ENCODE measurements at regions not wholly inside any gene's neighbourhood (a gene's known extent, or its start where the extent isn't known, plus 50 kb on each side); places are given as distances from the start of the nearest gene placed in this dataset.

DNA sequence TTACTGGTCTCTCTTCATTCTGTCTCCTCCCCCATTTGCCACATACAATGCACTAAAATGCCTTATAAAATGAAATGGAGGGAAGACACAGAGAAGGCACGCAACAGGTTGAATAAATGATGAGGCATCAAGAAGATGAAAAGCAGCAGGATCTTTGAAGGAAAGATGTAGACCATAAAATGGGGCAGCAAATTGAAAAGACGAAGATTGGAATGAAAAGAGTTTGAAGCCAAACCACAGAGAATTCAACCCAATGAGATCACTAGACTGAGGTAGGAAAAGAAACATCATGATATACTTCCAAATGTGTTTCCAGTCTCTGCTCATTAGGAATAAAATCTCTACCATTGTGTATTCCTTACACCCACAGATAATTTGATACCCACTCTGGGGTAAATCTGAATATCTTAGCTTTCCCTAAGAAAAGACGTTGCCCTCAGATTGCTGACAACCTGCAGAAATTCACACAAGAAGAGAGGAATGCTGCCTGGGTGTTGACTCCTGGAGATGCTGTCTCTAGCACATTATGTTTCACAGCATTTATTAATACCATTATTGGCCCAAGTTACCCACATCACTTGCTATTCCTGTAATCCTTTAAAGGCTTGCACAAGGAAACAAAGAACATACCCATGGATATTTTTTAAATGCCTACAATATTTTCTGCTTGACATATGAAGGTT lies 230.9 kb downstream of the LTN1 start:
- no peak for TF ChIP-seq POLR2A (IDR thresholded peaks at IDR 0.05)
- TF ChIP-seq, protein P1, sequence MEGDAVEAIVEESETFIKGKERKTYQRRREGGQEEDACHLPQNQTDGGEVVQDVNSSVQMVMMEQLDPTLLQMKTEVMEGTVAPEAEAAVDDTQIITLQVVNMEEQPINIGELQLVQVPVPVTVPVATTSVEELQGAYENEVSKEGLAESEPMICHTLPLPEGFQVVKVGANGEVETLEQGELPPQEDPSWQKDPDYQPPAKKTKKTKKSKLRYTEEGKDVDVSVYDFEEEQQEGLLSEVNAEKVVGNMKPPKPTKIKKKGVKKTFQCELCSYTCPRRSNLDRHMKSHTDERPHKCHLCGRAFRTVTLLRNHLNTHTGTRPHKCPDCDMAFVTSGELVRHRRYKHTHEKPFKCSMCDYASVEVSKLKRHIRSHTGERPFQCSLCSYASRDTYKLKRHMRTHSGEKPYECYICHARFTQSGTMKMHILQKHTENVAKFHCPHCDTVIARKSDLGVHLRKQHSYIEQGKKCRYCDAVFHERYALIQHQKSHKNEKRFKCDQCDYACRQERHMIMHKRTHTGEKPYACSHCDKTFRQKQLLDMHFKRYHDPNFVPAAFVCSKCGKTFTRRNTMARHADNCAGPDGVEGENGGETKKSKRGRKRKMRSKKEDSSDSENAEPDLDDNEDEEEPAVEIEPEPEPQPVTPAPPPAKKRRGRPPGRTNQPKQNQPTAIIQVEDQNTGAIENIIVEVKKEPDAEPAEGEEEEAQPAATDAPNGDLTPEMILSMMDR (IDR thresholded peaks at IDR 0.05), result no peak

All from uterus (tissue), 2 donors.